Hindlimb muscle (tissue), 1 donor: ENCODE measurements at regions not wholly inside any gene's neighbourhood (a gene's known extent, or its start where the extent isn't known, plus 50 kb on each side); places are given as distances from the start of the nearest gene placed in this dataset.

Experiments
- DNase-seq: peaks from one replicate; pipeline ENCODE4 v3.0.0-alpha.2; 2013

DNA sequence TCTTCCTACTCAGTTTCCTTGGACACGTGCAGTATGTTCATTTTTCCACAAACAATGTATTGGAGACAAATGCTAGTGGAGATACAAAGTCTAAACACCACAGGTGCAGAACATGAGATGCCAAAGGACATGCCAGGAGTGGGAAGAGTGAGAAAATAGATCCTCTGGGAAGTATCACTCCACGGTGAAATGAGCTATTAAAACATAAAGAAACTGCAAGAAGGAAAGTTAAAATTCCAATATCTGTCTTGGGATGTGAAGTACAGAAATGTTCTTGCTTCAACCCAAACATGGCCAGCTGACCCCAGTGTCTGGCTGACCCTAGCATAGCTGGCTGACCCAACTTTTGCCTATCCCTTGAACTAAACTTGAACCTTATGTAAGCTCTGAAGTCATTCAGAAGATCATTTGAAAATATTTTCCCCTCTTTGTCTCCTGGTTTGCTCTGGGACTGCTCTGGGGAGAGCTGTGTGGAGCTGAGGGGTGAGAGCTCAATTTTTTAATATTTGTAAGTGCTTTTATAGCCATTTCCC is 59.5 kb downstream of the FZD1 start:
- peak; percentile 77 for DNase-seq

DNA sequence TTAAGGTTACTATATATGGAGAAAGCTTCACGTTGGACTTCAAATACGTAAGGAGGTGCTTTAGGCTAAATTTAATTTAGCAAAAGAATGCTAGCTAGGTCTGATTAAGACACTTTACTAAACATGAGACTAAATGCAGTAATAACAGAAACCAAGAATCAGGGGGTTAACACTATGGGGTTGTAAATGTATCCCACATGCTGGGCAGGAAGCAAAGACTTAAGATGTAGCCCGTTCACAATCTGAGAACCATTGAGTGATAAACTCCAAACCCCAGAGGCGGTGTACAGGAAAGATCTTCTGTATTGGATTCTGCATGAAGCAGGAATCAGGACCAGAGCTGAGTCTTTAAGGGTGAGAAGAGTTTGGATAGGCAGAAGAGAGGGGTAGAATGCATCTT is 60.4 kb downstream of the FZD1 start:
- no peak for DNase-seq

DNA sequence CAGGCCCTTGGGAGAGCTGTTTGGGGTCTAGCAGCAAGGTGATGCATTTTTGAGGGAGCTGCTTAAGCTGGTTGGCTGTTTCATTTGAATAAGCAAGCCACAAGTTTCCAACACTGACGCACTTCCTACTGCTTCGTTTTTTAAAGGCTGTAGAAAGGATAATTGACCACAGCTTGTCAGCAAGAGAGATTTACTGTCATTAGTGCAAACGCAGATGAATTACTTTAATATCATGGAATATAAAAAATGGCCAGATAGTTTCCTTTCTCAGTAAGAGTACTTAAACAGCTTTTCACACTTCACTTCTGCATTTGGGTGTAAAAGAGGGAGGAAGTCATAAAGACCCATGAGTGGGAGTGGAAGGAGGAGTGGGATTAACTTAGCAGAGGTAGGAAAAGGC is 61.5 kb downstream of the FZD1 start:
- DNase-seq, result no peak

DNA sequence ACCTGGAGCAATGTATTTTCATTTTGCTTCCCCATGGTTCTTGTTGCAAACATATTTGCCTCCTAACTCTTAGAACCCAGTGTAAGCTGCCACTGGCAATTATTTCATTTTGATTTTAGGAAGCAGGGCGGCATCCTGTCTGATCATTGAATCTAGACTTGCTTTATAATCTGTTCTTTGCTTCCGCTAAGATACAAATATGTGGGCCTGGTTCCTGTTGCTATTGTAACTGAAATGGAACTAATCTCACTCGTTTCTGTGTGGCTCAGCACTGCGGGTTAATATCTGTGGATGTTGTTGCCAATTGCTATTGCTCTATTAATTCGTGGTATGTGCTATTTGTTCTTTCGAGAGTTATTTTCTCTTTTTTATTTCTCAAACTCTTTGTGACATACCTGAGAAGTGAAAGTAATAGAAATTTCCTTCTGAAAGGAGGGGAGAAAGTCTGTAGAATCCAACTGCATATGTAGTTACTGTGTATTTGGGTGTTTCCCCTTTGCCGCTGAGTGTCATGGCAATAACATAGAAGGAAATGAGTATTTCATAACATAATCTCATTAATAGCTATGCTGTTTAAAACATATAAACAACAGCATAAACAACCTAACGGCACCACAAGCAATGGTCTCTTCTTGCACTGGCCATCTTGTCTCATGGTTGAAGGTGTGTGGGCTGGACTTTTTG is 62.4 kb downstream of the FZD1 start:
- no peak for DNase-seq

DNA sequence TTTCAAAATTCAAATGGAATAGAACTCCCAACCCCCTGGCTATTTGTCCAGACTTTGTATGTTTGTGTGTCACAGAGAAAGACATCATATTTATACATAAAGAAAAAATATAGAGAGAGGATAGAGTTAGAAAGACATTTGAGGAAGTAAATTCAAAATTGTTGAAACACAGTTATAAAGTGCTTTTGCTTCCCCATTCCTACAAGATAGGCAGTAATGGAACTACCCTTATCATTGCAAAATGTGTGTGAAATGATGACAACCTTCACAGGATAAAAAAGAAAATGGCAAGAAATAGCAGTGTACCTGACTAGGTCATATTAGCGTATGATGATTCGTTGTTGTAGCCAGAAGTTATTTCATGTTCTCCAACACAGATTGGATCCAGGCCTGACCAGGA is 63.1 kb downstream of the FZD1 start:
- no peak for DNase-seq

DNA sequence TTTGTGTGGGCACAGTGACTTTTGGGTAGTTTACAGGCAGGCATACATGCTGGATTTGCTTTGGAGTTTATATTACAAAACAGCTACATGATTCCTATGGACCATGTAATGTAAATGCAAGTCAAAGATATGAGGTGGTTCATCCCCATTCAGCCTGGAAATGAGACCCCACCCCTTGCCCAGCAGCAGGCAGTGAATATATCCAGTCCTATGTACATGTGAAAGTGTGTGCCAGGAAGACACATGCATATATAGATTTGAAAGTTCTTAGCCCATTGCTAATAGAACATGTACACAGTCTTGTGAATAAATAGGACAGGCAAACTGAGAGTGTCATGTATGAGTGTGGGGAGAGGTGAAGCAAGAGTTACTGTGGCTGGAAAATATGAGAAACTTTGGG is 65.3 kb downstream of the FZD1 start:
- no peak for DNase-seq

DNA sequence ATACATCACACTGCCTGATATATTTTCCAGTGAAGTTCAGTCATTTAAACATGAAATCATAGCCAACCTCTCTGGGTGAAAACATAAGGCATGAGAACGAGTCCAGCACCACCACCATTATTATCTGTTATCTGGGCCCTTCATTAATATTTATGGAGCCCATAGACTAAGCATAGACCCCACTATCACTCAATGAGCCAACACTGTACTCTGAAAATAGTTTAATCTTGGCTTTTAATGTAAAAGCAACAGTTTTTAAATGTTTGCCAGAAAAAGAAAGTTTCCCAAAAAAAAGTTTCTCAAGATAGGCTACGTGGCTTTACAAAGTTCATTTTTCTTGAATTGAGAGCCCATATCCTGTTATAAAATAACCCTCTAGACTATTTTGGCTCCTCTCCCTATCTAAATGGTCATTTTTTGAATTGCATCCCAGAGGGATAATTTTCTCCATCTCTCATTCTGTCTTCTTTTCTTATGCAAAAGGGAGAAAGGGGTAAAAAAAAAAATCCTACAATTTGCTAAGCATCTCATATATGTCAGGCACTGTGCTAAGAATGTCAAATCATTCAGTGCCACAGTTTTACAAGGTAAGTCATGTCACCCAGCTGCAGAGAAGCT is 66.1 kb downstream of the FZD1 start:
- DNase-seq, result no peak

DNA sequence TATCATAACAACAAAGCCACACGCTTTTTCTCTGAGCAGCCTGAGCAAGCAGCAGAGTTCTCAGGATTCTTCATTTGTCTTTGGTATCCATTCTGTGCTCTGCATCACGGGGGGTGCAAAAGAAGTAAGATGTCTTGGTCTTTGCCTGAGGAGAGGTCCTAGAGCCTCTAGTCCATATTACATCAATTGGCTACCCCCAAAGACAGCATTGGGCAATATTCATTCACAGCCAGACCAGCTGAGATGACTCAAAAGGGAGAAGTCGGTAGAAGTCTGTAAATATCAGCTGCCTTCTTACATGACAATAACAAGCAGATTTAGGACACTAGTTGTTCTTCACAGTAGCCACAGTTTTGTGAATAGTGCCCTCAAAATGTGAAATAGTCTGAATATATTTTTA is 66.6 kb downstream of the FZD1 start:
- DNase-seq, result no peak

DNA sequence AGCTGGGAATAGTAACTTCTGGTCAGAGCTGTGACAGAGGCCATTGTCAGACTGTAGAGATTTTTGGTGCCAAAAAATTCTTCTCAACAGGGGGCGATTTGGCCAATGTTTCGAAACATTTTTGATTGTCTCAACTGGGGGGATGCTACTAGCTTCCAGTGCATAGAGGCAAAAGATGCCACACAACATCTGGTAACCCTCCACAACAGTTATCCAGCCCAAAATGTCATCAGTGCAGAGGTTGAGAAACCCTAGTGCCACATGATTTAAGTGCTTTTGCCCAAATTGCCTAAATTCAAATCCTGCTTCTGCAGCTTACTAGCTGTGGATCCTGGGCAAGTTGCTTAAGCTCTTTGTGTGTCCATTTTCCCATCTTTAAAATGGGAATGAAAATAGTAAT is 71.9 kb downstream of the FZD1 start:
- no peak for DNase-seq

DNA sequence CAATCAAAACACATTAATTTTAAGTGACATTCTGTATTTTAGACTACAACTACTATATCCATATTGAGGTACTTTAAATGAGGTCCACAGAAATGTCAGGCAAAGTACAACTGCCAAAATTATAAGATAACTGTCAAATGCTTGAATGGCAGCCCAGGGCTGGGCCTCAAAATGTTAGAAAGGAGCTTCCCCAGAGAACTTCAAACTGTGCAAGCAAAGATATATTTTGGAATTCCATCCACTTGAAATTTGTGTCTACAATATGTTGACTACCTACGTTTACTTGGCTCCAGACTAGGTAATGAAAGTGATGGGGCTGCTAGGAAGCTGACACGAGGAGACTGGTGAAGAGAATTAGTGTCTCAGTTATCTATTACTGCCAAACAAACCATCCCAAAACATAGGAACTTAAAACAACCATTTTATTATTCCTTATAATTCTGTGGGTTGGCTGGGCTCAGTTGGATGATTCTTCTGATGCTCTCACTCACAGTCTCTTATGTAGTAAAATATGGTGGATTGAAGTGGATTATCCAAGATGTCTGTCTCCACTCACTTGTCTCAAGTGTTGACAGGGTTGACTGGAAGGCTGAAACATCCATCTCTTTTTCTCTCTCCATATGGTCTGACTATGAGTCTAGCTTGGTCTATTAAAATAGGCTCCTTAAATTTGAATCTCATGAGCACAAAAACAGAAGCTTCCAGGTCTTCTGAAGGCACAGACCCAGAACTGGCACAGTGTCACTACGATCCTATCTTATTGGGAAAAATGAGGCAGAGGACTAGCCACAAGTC is 74.2 kb downstream of the FZD1 start:
- no peak for DNase-seq

DNA sequence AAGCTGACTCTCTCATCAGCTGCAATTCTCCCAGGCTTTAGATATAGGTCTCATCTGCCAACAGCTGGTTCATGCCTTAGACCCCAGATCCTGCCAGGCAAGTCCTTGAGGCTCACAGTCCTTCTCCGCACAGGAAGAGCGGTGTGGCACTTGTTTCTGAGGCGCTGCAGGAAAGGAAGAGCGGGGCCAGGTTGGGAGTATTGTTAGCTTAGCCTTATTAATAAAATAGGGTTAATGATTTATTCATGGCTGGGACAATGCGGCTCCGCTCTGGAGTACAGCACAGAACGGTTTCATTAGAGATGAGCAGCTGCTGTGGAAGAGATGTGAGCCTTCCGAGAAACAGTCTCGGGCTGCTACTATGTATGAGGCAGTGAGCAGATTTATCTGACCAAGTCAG is 78.1 kb downstream of the FZD1 start:
- no peak for DNase-seq

DNA sequence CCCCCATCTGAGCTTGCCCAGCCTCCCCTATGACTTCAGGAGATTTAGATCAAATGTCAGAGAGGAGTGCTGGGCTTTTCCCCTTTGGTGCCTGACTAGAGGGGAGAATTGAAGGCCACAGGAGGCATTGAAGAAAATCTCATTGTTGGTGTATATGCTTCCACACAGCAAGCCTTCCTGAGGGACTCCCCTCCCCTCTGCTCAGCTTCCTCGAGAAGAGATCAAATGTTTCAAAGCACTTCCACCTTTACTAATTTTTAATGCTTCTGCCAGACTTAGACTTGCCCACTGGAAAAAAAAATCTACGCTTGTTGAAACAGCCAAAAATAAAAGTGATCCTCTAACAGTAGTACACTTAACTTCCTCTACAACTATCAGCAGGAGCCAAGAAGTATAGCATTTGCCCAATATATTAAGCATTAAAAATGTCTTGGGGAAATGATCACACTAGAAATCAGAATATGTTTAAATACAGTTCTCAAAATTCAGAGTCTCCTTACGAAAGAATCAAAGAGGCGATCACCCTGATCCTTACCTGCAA is 79.3 kb downstream of the FZD1 start:
- no peak for DNase-seq

DNA sequence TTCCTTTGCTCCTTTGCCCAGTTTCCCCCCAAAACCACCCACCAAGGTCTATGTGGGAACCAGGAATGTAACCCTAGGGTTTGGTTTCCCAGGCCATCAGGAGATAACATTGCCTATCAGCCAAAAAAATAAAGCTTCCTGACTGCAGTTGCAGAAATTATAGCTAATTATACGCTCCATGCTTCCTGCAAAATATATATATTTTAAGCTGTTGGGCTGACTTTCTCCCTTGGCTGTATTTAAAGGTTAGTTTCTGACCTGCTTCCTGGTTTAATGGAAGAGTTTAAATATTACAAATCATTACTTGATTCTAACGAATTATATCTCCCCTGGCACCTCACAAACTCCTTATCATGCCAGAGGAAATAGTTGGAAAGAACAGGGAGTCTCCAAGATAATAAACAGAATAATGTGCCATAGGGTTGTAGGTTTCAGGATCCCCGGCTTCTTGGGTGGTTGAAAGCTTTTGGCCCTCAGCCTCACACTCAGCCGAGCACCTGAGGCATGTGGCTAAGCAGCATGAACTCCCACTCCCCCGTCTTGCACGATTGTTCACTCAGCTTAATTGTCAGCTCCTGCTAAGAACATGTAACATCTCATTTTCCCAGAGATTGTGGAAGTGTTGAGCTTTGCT is 79.9 kb downstream of the FZD1 start:
- DNase-seq, result no peak

DNA sequence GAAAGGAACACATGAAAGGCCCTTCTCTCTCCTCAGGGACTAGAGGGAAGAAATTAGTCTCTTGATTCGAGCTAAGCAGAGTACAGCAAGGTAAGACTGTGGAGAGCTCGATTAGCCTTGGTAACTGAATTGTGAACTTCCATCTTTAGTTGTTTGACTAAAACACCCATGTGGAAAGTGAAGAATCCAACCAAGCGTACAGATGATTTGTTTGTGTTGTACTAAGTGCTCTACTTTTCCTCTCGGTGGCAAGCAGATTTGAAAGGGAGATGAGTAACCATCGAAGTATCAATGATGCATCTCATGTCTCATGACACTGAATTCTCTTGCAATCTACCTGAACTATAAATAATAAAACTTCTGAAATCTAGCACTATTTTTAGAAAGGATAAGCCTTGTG is 80.7 kb downstream of the FZD1 start:
- no peak for DNase-seq

DNA sequence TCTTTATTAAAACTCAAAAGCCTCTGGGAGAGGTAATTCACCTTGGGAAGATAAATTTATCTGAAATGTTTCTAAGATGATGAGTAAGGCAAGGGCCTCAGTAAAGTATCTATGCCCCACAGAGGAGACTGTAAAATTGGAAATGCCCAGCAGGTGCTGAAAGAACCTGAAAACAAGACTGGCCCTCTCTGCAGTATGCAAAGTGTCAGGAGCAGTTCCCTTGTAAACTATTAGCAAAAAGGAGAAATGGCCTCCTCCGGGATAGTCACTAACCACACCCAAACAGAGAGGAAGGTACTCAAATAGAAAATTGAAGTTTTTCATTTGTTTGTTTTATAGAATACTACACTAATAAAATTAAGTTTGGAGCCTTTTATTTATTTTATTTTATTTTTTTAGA is 81.2 kb downstream of the FZD1 start:
- no peak for DNase-seq

DNA sequence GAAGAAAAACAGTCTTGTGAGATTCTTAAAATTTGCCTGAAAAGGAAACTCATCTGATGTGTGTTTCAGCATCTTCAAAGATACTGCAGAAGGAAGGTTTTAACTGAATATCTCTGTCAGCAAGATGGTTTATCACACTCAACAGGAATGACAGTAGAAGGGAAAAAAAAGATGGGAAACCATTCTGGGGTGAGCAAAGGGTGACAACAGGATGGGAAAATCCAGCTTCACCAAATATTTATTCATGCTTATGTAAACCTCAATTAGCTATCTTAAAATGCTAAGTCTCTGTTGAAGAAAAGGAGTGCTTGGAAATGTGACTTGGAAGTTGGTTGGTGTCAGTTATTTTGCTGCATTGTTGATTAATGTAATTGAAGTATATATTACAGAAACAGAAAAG is 82.2 kb downstream of the FZD1 start:
- no peak for DNase-seq

DNA sequence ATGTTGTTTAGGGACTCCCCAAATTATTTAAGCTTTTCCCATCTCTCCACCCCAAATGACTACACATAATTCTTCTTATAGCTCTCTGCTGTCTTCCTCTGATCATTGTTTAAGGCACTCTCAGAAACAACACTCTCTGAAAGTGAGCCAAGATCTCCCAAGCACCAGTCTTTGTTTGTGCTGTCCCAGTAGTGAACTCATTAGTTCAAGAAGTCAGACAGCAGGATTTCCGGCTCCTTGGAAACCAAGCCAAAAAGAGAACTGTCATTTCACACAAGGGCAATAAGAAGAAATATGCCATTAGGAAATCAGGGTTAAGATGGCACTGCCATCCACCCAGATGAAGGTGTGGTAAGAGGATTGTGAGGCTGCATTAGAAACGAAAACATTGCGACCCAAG is 83.1 kb downstream of the FZD1 start:
- no peak for DNase-seq

DNA sequence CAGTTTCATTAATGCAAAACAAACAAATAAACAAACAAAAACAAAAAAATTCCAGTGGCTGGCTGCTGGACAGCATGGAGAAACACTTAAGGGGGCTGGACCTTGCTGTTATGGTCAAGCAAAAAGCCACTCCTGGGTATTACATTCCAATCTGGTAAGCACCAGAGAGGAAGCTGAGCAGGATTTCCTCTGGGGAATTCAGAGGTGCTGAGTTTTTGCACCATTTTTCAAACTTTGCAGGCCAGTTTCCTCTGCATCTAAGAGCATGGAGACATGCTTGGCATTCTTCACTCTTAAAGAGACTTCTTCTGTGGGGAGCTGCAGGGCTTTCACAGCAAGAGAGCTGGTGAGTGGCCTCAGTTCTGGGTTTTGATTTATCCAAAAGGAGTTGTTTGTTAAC is 84.5 kb downstream of the FZD1 start:
- no peak for DNase-seq

DNA sequence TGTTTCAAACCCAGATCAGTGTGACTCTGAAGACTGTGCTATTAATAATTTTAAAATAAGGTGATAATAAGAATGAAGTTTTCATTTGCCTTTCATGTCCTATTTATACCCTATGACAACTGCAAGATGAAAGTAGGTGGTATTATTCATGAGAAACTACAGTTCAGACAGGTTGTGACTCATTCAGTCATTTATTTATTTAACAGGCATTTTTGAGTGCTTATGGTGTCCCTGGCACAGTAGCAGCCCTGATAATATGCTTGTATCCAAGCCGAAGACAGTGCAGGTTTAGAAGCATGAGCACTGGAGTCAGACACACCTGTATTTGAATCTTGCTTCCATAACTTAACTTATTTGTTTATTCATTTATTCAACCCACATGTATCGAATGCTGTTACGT is 87.1 kb downstream of the FZD1 start:
- DNase-seq, result no peak

DNA sequence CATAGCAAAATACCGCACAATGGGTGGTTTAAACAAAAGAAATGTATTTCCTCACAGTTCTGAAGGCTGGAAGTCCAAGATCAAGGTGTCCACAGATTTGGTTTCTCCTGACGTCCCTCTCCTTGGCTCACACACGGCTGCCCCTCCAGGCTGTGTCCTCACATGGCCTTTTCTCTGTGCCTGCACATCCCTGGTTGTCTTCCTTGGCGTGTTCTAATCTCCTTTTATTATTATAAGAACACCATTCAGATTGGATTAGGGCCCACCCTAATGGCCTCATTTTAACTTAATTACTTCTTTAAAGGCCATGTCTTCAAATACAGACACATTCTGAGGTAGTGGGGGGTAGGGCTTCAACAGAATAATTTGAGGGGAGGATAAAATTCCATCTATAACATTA is 87.9 kb downstream of the FZD1 start:
- no peak for DNase-seq

DNA sequence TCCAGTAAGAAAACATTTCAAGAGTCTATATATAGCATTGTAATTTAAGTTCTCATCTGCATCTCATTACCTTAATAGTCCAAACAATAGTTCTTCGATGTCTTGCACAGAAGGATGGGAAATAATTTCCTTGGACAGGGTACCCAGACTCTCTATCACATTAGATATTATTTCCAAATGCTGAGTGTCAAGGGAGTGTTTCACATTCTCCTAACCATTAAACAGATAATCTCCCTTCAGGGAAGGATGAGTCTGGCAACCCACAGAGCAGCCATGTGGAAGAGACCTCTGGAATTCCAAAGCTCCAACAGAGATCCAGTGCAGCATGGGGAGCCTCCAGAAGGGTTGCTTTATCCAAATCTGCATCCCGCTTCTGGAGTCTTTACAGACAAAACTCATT is 89.6 kb downstream of the FZD1 start:
- DNase-seq, result peak; percentile 54

DNA sequence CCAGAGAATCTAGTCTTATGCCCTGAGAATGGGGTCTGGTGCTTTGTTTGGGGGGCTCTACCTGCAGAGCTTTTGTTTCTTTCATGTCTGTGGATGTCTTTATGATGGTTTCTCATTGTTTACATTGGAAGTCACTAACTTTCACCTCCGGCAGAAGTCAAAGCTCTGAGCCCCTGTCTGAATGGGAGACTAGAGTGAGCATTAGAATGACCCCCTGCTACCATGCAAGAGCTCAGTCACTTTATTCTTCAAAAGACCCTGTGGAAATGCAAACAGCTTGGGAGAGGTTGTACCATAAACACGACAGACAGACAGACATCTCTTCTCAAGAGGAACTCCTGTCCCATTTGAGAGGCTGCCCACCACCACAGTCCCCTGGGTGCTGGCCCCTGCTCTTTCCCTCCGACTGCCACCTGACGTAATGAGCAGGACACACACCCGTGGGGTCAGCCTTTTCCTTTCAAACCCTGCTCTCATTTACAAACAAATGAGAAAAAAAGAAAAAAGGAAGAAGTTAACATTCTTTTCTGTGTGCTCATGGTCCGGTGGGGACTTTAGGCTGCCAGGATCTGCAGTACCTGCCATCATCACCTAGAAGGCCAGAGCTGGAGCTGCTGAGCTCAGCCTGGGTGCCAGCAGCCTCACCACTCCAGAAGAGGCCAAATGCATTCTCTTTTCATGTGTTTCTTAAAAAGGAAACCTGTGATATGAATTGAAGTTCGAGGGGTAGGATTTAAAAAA is 91.6 kb downstream of the FZD1 start:
- DNase-seq, result no peak
